ENCODE measurements at regions not wholly inside any gene's neighbourhood (a gene's known extent, or its start where the extent isn't known, plus 50 kb on each side); places are given as distances from the start of the nearest gene placed in this dataset.

- H3K4me3 ChIP-seq (ENCODE audit: low read depth, low read length): no peak overlapping the region
- DNase-seq (ENCODE audit: low read depth): no peak
- no peak for TF ChIP-seq CTCF (conservative IDR thresholded peaks at IDR 0.05; ENCODE audit: low read depth, low read length)
These were observed 420.6 kb upstream of the TYRP1 start for GRCh38 chr9:12272471-12273120.

- DNase-seq (ENCODE audit: low read depth): no peak
- TF ChIP-seq CTCF (conservative IDR thresholded peaks at IDR 0.05; ENCODE audit: low read depth, low read length): no peak
- no peak overlapping the region for H3K4me3 ChIP-seq (ENCODE audit: low read depth, low read length)
These were observed 418.6 kb upstream of the TYRP1 start for GRCh38 chr9:12274577-12274976.

GRCh38 chr9:12276505-12276904 is 416.7 kb upstream of the TYRP1 start:
- H3K4me3 ChIP-seq (ENCODE audit: low read depth, low read length): no peak overlapping the region
- no peak for TF ChIP-seq CTCF (conservative IDR thresholded peaks at IDR 0.05; ENCODE audit: low read depth, low read length)
- no peak for DNase-seq (ENCODE audit: low read depth)

GRCh38 chr9:12289711-12290110 is 403.5 kb upstream of the TYRP1 start:
- DNase-seq (ENCODE audit: low read depth): no peak
- TF ChIP-seq CTCF (conservative IDR thresholded peaks at IDR 0.05; ENCODE audit: low read depth, low read length): no peak
- H3K4me3 ChIP-seq (ENCODE audit: low read depth, low read length): no peak overlapping the region

- DNase-seq (ENCODE audit: low read depth): no peak
- no peak for TF ChIP-seq CTCF (conservative IDR thresholded peaks at IDR 0.05; ENCODE audit: low read depth, low read length)
- no peak overlapping the region for H3K4me3 ChIP-seq (ENCODE audit: low read depth, low read length)
These were observed 402.9 kb upstream of the TYRP1 start for GRCh38 chr9:12290166-12290869.

- no peak for DNase-seq (ENCODE audit: low read depth)
- TF ChIP-seq CTCF (conservative IDR thresholded peaks at IDR 0.05; ENCODE audit: low read depth, low read length): no peak
- no peak overlapping the region for H3K4me3 ChIP-seq (ENCODE audit: low read depth, low read length)
These were observed 388.0 kb upstream of the TYRP1 start for GRCh38 chr9:12305211-12305610.

GRCh38 chr9:12314589-12314988 is 378.6 kb upstream of the TYRP1 start:
- TF ChIP-seq CTCF (conservative IDR thresholded peaks at IDR 0.05; ENCODE audit: low read depth, low read length): no peak
- no peak for DNase-seq (ENCODE audit: low read depth)
- H3K4me3 ChIP-seq (ENCODE audit: low read depth, low read length): no peak overlapping the region
